HG03571 (cell line): ENCODE measurements at regions not wholly inside any gene's neighbourhood (a gene's known extent, or its start where the extent isn't known, plus 50 kb on each side); places are given as distances from the start of the nearest gene placed in this dataset.

Experiments used
- ATAC-seq: cut with Tn5 transposase; IDR thresholded peaks from one replicate; pipeline ENCODE4 v1.9.1; 2021; ENCODE audit not compliant: unreplicated experiment

DNA sequence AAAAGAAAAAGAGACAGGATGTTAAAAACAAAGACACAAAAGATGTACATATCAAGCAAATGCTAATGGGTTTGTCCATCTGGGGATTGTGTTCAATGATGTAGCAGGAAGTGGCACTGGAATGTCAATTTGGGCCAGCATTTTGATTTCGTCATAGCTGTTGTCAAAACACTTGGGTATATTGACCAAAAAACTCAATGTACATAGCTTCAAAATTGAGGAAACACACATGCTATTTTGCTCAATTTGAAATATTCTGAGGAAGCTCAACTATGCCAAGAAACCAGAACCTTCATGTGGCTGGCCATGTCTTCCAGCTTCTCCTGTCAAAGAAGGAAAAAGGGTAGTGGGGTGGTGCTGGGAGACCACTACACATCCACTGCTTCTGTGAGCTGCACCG lies 212.7 kb upstream of the GHITM start:
- ATAC-seq, result no peak

DNA sequence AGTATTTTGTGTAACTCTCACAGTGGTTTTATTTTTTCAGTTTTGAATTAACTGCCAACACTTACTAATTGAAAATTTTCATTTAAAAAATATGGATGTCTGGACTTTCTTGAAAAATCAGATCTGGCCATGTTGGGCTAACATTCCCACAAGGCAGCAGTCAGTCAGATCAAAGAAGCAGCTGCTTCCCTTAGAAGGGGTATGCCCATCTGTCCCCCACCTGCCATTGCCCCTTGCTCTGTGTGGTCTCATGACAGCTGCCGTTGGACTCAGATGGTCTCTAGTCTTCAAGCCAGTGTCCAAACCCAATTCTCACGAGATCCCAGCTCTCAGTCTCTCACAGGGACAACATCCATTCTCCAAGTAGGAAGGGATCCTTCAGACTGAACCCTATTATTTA lies 212.1 kb upstream of the GHITM start:
- no peak for ATAC-seq

DNA sequence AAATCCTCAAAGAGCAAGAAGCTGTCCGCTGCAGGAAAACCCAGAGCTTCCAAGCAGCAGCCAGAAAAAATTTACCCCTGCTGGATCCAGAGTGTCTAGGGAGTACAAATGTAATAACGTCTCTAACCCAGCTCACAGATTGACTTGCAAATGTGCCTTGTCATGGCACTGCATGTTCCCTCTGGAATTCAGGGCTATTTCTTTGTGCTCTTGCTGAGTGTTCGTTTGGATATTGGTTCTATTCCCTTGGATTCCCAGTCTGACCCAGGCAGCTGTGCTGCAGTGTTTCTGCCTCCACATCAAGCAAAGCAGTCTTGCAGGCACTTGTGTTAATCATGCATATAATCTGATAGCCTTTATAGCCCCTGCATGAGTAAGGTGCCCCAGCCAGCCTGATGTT lies 209.9 kb upstream of the GHITM start:
- no peak for ATAC-seq

DNA sequence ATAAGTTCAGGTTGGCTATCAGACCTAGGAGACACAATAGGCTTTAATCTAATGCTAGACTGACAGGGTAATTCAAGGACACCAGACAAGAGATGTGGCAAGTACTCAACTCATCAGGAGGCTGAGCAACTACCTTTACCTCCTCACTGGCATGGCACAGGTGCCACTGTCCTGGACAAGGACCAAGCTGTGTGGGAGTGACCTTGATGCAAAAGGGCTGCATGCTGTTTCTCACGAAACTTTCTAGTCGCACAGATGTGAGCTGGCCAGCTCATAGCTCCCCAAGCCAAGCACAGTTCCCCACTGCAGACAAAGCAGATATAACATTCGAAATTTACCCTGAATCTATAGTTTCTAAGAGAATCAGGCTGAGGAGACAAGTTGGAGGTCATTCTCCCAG lies 207.6 kb upstream of the GHITM start:
- ATAC-seq, result no peak

DNA sequence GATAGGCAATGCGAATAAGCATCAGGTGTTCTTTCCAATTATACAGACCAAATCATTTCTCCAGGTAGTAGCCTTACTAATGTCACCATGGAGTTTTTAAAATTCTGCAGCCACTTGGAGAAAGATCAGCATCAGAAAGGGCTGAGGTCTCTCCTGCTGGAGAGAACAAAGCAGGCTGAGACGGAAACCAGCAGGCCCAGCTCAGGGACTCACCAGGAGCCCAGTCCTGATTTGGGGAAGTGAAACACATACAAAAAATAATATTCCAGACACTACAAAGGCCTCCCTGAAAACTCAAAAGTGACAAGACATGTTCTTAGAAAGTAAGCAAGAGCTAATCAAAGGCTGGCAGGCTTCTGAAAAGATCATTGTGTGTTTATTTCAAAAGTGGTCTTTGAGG lies 207.1 kb upstream of the GHITM start:
- ATAC-seq, result no peak

DNA sequence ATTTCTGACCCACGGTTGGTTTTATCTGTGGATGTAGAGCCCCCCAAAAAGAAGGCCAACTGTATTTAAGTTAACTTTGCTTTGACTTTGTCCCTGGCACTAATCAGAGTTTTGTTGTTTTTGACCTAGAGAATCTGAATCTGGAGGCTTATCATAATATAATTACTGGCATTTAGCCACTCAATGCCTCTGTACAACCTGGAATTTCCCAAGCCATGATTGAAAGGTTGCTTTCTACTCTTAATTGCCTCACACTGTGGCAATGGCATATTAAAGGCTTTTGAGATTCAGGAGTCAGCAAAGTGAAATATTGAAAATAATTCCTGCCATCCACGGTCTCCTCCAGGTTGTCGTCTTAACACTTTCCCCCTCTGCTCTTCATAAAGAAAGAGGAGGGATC lies 205.2 kb upstream of the GHITM start:
- no peak for ATAC-seq

DNA sequence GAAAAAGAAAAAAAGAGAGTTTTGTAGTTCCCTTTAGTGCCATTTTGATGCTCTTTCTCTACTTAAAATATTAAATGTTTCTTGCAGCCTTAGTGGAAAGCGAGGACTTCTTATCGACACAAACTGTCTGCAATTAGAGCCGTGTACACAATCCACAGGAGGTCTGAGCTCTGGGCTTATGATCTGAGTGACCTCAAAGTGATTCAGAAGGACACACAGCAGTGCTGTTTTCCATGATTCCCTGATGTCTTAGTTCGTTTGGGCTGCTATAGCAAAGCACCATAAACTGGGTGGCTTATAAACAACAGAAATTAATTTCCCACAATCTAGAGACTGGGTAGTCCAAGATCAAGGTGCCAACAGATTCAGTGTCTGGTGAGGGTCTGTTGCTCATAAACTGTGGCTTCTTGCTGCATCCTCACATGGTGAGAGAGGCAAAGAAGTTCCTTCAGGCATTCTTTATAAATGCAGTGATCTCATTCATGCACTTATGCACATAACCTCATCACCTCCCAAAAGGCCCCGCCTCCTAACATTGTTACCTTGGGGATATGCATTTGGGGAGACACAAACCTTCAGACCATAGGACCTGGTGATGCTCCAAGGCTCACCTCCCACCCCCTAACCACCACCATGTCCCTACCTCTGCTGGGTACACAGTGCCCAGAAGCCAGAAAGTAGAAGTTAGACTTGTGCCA lies 204.5 kb upstream of the GHITM start:
- ATAC-seq, result no peak

DNA sequence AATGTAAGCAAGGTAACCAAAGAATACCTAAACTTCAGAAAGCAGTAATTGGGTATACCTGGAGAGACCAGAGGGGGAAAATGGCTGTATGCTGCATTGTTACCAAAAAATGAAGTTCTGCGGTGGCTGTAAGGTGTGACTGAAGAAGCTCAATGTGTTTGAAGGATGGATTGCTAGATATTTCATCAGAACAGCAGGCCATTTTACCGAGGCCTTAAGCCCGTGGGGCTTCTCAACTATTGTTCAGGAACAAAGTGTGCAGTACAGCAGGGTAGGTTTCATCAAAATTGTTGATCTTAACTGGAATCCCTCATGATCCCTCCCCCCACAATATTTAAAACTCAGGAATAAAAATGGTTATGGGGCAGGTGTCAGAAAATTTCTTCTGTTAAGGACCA lies 204.0 kb upstream of the GHITM start:
- no peak for ATAC-seq

DNA sequence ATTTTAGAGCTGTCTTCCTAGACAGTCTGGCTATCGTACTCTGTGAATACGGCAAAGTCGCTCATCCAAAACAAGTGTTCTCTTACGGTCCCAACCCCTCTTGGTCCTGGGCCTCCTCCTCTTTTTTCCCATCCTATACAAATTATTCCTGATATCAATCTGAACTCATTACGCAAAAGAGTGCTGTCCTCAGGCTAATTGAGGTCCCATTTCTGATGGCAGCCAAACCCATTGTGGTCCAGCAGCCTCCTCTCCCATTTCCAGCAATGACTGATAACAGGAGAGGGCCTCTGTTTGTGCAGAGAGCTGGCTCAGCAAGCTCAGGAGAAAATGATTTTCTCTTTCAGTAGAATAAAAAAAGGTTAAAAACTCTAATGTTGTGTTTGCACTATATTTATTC lies 203.4 kb upstream of the GHITM start:
- no peak for ATAC-seq

DNA sequence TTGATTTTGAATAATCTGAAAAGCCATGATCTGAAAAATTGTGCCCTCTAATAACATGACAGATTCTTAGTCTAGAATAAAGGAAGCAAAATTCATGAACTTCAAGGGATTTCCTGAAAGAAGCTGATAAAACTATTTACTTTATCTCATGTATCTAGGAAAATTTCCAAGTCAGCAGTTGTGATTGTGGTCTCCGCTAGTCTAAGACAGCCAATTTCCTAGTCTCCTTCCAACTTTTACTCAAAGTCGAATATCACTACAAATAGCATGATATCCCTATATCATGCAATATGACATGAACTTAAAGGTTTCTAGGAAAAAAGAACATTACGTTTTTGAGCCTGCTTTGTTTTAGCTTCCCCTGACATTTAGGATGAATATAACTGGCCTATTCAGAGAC lies 202.1 kb upstream of the GHITM start:
- no peak for ATAC-seq

DNA sequence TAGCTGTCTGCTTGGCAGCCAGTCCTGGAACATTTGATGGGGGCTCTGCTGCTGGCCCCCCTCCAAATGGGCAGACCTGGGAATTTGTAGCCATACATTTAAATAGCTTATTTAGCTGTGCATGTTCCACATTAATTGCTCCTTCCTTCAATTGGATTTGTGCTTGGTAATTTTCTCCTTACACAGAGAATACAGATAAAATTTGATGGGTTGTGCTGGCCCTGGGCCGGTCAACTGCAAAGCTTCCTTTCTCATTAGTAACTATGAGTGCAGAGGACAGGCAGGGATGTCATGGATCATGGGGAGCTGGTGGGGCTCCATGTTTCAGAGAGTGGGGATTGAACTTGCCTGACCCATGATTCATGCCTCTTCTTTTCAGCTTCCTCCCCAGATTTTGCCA lies 201.5 kb upstream of the GHITM start:
- no peak for ATAC-seq

DNA sequence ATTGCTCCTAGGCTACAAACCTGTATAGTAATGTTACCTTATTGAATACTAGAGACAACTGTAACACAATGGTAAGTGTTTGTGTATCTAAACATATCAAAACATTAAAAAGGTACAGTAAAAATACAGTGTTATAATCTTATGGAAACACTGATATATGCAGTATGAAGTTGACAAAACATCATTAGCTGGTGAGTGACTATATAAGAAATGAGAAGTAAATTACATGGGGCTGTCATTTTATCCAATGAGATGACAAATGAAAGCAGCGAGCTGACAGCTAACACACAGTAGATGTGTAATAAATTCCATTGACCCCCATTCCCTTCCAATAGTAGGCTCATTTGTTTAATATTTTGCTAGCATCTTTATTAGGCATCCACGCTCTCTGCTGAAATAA lies 198.1 kb upstream of the GHITM start:
- ATAC-seq, result no peak

DNA sequence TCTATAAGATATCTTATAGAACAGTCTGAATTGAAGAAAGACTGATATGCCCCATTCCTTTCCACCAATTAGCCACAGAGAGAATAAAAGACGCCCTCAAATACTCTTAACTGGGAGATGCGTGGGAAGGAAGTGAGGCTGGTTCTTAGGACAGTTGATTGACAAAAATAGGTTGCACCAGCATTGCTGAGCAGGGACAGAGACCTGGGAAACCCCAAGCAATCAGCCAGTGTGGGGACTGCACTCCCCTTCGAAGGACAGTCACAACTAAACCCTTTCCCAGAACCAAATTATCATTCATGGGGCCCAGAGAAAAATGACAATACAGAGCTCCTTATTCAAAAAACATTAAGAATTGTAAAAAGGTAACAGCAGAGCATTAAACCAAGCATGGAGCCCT lies 196.9 kb upstream of the GHITM start:
- ATAC-seq, result no peak

DNA sequence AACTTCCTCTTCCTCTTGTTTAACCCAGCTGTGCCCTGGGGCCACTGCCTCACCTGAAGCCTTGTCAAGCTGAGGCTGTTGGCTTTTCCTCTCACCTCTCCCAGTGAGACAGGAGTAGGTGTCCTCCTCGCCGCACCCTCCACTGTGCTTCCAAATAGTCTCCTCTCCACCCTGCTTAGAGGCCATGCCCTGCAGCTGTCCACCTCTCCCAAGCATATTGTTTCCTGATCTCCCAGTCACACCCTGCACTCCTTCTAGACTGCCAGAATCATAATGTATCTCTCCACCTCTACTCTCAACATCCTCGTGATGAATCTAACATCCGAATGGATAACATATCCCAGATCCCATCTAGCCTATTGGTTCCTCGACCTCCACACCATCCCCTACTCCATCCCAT lies 196.3 kb upstream of the GHITM start:
- no peak for ATAC-seq

DNA sequence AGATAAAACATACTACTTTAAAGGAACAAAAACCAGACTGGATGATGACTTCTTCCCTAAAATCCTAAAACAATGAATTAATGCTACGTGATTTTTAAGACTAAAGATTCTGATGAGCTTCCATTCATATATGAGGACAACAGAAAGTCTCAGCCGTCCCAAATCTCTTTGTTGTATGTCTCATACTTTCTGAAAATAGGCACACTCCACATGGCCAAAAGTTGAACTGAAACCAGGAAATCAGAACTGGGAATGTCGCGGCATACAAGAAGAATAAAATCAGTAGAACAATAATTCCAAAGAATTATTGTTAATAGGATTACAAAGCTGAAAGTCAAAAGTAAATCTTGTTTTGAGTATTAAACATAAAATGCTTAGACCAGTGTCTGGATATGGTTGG lies 195.4 kb upstream of the GHITM start:
- no peak for ATAC-seq

DNA sequence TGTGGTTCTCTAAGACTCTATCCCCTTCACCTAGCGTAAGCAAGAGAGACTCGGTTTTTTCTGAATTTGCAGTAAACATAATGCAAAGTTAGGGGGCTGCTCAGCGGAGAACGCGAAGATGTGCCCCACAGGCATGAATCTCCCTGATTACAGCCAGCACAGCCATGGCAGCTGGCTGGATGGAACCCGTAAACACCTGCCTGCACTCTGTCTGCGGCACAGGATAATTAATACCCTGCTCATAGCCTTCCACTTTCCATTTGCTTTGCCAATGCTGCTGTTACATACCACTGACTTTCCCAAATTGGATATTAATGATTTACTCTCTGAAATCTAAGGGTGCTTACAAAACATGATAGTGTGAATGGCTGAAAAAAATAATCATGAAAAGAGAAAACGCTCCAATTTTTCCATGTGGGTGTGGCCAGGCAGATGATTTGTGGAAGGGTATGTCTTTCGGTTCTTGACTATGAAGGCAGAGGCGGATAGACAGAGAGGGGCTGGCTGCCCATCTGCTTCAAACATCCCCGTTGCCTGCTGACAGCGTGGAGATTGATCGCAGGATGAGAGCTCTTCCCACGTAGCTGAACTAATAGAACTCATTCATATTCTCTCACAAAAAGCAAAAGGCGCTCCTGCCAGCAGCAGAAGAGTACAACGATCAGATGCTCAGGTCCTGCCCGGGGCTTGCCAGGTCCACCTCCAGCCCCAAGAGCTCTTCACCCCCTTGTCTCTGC lies 193.2 kb upstream of the GHITM start:
- no peak for ATAC-seq

DNA sequence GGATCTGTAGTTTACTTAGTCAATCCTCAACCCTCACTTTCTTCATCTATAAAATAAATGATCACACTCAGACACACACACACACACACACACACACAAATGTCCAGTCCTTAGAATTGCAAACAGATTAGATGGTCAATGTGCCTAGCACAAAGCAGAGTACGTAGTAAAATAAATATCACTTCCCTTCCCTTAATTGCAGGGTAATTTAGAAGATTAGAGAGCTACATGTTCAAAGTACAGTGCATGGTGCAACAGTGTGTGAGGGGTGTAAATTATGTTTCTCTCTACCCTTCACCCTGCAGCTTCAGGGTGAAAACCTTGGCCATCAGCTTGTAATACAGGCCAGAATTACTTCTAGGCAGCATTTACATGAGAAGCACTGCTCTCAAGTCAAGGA lies 187.0 kb upstream of the GHITM start:
- no peak for ATAC-seq

DNA sequence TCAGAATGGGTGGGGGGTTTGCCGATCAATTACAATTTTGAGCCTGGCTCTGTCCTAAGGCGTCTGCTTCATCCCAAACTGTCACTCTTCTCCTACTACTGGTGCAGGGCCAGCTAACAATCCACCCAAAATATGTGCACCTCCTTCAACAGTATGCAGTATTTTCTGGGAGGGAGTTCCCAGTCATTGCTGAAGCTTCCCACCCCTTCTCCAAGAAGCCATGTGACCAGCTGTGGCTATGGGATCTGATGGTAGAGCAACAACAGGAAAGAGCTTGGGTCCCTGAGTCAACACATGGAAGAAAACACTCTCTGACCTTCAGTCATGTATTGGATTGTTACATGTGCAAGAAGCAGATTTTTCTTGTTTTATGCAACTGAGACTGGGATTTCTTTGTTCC lies 185.7 kb upstream of the GHITM start:
- ATAC-seq, result no peak

DNA sequence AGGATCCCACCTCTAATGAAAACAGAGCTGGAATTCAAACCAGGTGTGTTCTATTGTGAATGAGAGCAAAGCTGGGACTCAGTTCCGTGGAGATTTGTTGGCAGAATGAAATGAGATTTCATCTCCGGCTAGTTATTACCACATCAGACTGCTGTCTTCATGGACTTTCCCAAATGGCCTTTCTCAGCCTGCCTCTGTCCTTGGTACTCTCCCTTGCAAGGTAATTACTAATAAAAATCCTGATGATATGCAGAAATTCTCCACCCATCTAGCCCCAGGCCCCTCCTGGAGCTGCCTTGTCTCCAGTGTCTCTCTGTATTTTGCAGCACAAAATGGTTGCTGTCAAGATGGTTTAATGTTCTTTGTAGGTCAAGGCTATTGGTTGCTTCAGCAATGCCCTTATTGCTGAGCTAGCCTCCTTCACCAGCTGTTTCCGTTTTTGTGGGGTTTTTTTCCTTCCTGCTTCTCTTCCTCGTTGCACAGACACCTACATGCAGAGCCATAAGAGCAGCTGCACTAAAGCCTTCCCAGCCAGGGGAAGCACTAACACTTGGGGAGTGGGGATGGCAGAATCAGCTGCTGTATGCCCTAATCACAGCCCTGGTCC lies 185.0 kb upstream of the GHITM start:
- ATAC-seq, result no peak

DNA sequence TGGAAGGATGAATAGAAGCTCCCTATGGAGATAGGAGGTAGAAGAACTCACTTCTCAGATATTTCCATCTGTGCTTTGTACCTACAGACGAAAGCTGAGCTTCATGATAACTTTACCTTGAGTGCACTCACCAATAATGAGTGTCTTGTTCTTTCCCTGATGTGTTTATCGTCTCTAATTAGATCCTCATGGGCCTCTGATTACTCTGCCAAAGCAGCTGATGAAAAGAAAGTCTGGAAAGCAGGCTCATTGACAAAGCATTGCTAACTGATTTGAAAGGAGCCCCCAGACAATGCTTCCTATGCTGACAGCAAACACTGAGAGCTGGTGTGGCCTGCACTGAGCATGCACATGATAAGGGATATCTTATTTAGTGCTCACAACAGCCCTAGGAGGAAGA lies 183.9 kb upstream of the GHITM start:
- ATAC-seq, result no peak

DNA sequence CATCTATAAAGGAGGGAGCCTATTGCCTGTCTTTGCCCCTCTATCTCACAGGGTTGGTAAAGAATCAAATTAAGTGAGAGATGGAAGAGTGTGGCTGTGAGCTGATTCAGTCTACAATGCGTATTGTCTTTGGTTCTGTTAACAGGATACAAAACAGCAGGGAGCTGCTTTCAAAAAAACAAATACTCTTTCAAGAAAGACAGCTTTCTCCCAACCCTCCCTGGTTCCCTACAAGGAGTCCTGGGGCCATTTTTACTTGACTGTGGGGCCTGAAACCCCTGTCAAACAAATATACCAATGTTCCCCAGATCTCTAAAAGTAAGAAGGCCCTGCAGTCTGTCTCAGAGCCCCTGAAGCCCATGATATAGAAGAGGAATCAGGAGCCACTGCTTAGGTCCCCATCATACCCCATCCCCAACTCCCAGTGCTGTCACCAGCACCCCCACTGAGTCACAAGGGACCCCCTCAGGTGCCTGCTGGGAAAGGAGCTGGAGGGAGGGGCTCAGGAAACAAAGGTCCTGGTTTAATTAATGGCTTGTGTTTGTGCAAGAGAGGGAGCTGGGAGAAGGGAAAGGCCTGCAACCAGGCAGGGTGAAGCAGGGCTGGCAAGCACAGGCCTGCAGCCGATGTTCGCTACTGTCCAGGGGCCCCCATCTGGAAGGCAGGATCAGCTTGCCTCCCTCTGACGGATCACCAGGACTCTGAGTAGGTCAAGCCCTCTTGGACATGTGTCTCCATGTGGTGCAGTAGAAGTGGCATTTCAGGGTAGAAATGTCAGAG lies 182.0 kb upstream of the GHITM start:
- no peak for ATAC-seq

DNA sequence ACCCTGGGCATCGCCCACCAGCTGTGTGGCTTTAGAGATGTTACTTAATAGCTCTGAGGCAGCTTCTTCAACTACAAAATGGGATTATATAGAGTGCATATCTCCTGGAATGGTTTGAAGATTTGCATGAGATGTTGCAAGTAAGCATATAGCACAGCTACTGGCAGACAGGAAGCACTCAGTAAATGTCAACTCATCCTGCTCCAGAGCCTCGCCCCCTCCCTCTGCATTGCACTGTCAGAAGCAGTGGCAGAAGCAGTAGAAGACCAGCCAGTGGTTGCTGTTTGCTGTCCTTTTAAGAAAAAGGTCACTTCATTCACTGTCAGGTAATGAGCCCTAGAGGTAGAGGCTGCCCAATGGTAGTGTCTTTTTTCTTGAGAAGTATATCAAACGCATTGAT lies 180.0 kb upstream of the GHITM start:
- ATAC-seq, result no peak
